ENCODE measurements at regions not wholly inside any gene's neighbourhood (a gene's known extent, or its start where the extent isn't known, plus 50 kb on each side); places are given as distances from the start of the nearest gene placed in this dataset.
"Not testable (repeated sequence)": the region's sequence is repeated elsewhere in the genome, so short reads cannot be mapped to it uniquely, and the experiment has no call there.

DNA sequence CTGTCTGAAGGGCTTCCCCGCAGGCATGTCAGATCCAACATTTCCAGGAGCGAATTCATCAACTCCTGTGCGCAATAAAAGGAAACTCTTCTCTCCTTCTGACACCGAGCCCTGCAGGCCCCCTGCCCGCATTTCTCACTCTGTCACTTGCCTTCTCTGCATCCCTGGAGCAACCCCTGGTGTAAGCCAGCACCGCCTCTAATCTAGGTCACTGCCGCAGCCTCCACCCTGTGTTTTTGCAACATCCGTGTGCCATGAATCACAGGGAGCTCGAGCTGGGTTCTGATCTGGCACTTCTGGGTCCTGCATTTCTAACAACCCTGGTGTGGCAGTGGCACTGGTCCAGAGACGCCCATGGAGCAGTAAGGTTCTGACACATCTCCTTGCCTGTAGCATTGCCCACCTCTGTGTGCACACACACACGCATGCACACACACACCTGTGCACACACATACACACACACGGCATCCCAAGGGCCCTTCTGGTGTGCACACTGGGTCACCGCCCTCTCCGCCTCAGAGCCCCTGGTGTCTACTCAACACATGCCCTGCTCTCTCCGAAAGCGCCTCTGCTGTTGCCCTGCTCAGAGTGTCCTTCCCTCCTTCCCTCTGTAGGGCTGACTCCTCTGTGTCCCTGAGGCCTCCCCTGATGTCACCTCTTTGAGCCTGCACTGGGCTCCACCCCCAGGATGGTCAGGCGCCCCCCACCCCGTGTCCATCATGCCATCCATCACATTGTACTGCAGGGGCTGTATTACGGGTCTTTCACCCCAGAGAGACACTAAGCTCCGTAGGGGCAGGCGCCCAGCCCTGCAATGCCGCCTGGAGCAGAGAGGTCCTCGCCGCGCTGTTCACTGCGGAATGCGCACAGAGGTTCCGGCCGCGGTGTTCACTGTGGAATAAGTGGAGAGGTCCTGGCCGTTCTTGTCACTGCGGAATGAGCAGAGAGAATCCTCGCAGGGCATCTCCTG, 111.4 kb upstream of the SFSWAP start:
- DNase-seq (ENCODE audit: low read depth): no peak

DNA sequence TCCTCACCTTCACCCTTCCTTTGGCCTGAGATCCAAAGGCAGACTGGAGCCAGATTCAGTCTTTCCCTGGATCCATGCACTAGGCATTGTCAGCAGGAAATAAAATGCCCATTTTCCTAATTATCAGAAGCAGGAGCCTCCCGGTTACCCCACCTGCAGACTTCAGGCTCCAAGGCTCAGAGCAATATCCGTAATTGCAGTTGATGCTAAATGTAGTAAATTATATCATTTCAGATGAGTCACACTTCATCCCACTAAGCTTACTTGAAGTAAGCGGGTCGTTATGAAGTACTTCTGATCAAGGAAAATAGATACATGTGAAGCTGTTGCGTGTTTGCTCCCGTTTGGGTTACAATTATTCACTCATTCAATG, 110.7 kb upstream of the SFSWAP start:
- DNase-seq (ENCODE audit: low read depth): no peak

DNA sequence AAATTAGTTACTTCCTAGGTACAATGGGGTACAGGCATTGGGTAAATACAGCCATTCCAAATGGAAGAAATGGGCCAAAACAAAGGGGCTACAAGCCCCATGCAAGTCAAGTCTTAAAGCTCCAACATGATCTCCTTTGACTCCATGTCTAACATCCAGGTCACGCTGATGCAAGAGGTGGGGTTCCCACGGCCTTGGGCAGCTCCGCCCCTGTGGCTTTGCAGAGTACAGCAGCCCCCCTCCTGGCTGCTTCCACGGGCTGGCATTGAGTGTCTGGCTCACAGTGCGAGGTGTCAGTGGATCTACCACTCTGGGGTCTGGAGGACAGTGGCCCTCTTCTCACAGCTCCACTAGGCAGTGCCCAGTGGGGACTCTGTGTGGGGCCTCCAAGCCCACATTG, 109.4 kb upstream of the SFSWAP start:
- not testable (repeated sequence) for DNase-seq (ENCODE audit: low read depth)

DNA sequence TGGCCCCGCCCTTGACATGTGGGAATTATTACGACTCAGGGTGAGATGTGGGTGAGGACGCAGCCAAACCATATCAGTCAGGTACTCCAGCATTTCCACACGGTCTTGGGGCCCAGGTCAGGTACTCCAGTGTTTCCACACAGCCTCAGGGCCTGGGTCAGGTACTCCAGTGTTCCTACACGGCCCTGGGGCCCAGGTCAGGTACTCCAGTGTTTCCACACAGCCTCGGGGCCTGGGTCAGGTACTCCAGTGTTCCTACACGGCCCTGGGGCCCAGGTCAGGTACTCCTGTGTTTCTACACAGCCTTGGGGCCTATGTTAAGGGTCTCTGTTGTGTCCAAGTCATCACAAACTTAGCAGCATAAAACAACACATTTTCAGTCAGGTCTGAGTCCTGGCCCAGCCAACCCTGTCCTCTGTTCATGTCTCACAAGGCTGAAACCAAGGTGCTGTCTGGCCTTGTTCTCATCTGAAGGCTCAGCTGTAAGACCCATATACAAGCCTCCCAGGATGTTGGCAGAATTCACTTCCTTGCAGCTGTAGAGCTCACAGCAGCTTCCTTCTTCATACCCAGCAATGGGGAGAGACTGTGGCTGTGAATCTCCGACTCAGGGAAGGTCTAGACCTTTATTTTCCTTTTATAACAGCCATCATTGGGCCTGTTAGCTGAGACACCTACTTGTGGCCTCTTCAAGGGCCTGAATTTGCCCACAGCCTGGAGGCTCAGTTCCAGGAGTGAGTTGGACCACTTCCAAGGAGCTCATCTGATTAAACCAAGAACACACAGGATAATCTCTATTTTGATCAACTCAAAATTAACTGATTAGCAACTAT, 107.6 kb upstream of the SFSWAP start:
- no peak for DNase-seq (ENCODE audit: low read depth)

DNA sequence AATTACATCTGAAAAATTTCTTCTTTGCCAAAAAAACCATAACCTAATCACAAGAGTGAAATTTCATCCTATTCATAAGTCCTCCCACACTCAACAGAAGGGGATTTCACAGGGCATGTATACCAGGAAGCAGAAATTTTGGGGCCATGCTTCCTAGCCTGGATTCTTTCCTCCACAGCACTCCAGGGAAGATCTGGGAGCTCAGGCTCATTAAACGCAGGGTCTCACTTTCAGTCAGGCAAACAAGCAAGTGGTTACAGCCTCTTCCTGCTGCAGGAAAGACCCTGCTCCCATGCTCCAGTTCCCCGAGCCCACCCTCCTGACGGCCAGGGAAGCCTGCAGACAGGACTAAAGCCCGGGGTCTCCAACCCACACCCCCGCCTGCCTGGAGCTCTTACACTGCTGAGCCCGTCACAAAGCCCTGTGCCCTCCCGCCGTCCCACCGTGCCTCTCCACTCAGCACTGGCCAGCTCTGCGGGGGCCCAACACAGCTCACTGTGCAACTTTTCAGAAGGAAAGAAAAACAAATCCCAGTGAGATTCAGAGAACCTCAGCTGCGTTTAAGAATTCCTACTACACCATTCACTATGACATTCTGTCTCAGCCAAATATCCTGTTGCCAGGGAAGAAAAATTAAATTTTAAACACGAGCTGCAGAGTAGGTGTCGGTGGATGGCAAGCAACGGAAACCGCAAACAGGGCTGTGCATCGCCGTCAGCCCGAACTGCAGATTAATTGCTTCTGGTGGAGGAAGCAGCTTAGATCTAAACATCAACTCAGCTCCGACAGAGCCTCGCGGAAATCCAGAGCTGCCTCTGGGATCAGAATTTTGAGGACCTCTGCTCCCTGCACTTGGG, 106.7 kb upstream of the SFSWAP start:
- DNase-seq (ENCODE audit: low read depth): no peak

DNA sequence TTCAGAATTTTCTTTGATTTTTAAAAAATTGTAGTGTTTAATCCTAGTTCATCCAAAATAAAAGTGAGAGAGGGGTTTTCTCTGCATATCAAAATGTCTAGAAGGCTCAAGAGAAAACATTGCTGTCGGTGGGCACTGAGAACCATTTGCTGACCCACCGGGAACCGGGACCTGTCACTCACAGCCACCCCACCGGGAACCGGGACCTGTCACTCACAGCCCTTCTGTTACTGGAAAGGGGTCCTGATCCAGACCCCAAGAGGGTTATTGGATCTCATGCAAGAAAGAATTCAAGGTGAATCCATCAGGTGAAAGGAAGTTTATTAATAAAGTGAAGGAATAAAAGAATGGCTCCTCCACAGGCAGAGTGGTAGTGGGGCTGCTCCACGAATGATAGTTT, 106.0 kb upstream of the SFSWAP start:
- no peak for DNase-seq (ENCODE audit: low read depth)

DNA sequence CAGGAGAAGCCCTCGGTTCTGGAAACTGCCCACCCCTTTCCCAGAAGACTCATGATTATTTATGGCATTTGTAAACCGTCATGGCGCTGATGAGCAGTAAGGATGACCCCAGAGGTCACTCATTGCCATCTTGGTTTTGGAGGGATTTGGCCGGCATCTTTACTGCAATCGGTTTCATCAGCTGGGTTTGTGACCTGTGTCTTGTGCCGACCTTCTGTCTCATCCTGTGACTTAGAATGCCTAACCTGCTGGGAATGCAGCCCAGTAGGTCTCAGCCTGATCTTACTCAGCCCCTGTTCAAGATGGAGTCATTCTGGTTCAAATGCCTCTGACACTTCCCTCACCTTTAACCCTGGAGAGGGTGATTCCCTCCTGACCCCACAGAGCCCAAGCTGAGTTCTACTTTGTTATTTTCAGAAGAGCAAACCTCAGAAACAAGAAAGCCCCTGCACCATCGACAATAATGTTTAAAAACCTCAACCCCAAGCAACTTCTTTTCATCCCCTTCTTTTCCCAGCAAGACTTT, 105.5 kb upstream of the SFSWAP start:
- DNase-seq (ENCODE audit: low read depth): no peak

DNA sequence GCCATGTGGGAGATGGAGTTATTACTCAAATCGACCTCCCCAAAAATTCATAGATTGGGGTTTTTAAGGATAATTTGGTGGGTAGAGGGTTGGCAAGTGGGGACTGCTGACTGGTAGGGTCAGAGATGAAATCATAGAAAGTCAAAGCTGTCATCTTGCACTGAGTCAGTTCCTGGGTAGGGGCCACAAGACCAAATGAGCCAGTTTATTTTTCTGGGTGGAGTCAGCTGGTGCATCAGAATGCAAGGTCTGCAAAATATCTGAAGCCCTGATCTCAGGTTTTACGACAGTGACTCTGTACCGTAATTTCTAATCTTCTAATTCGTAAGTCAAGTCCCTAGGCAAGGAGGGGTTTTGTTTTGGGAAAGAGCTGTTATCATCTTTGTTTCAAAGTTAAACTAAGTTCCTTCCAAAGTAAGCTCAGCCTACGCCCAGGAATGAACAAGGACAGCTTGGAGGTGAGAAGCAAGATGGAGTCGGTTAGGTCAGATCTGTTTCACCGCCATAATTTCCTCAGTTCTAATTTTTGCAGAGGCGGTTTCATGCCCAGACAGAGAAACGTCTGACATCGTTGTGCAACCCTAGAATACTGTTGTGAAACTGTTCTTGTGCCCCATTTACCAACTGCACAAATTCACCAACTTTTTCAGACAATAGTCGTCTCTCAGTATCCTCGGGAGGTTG, 104.5 kb upstream of the SFSWAP start:
- no peak for DNase-seq (ENCODE audit: low read depth)

DNA sequence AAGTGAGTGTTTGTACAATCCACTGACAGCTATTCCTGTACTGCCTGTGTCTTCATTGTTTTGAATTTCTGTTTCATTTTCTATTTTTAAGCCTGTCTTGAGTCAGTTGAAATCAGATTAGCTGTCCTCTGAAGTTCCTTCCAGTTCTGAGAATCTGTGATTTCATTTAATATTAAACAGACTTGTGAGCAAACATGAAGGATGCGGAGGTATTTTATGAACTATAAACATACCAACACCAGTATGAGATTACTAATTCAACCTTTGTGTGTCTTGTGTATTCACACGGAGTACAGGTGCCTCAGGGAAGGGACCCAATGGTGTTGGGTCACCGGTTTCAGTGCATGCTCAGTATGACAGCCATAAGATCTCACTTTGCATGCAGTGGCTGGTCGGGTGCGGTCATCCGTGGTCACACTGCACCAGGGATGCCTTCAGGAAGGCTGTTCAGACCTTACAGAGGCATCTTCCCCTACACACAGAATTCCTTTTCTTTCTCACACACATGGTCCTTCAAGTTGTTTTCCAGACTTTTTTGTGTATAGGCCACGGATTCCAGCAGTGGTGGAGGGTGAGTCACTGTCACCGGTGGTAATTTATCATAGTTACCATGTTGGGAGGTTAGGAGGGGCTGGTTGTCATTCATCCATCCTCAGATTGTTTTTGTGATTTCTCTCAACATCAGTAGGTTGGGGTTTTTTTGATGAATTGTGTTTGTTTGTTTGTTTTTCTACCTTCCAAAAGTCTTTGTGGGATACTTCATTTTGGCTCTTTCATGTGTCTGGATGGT, 103.0 kb upstream of the SFSWAP start:
- DNase-seq (ENCODE audit: low read depth): no peak

DNA sequence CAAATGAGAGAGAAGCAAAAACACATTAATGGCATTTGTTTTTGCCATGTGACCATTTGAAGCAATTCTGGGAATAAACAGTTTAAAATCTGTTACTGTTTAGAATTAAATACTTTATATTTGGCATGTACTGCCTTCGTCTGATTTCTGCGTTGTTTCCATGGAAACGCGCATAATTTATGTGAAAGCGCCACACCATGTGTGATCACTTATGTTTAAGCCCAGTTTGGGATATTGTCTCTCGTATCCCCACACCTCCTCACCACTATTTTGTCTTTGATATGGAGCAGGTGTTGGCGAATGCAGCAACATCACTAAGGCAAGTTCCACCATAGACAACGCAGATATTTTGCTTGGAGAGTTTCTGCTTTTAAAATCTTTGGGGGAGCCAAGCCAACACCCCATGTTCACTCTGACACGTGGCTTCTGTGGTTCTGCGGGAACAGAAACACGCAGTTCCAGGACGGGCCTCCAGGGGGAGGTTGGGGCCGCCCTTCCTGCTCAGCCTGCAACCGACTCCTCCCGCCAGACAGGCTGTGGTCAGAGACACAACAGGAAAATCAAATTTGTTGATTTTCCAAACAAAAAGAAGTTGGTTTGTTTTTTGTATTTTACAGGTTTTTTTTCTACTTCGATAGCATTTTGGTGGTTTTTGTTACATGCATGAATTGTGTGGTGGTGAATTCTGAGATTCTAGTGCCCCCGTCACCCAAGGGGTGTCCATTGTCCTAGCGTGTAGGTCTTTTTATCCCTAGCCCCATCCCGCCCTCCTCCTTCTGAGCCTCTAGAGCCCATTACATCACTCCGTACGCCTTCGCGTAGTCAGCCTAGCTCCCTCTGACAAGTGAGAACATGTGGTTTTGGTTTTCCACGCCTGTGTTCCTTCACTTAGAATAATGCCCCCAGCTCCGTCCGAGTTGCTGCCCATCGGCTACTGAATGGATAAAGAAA, 101.9 kb upstream of the SFSWAP start:
- peak; percentile 55 for DNase-seq (ENCODE audit: low read depth)

DNA sequence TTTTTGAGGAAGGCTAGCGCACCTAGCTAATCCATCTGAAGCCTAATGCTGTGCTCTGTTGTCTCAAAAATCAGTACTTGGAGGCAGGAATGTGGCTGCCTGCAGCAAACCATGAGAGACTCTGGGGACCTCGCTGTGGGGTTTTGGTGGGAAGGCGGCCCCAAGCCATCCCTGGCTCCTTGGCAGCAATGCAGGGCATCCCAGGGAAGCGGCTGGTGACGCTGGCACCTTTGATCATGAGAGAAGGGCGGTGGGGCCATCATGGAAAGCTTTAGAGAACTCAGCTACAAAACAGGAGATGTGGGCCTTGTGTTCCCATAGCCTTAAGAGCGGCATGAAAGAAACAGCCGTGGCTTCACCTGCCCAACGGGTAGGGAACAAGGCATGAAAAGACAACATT, 101.1 kb upstream of the SFSWAP start:
- DNase-seq (ENCODE audit: low read depth): no peak

DNA sequence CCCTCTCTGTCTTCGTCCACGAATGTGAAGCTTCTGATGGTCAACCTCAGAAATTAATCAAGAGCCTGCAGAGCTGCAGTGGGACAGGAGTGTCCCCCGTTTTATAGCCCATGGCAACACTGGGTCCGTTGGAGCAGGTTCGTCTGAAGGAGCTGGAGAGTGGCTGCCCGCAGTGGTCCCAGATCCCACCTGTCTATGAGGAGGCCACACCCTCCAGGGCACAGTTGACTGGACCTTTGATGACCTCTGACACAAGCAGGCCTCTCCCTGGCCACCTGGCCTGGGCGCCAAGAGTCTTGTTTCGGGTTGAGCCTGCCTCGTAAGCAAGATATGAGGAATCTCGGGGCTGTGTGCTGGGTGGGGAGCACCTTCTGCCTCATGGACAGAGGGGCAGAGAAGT, 100.7 kb upstream of the SFSWAP start:
- DNase-seq (ENCODE audit: low read depth): no peak

DNA sequence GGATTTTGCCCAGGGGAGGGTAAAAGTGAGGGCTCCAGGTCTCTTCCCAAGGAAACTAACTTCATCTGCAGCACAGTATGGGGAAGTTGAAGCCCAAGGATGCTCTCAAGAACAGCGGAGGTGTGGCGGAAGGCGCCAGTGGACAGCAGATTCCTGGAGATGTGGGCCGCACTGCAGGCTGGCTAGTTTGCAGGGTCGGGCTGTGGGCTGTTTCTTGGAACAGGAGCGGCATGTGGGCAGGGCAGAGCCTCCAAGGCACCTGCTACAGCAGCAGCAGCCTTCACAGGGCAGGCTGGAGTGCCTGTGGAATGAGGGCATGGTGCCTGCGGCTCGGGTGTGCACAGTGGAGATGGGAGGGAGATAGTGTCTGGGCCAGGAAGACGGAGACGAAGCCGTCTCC, 100.0 kb upstream of the SFSWAP start:
- no peak for DNase-seq (ENCODE audit: low read depth)

DNA sequence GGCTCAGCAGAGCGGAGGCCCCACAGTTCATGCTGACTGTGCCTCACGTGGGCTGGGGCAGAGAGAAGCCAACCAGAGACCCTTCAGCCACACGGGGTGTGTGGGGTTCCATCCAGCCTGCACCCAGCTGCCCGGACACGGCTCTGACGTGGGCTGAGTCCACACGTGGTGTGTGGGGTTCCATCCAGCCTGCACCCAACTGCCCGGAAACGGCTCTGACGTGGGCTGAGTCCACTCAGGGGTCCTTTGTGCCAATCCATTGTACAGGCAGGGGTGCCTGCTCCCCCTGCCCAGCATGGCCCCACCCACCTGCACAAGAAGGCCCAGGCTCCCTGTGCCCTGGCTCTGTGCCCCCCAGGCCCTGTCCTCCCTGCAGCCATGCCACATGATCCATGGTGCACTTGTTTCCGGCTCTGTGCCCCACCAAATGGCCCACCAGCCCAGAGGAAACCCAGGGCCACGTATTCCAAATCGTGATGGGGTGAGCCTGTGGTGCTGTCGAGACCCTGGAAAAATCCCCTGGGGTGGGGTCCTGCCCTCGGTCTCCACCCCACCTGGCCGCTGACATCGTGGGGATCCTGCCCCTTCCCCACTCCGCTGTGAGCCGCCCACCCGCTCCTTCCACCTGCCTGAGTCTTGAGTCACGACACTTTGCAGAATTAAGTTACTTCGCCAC, 99.3 kb upstream of the SFSWAP start:
- DNase-seq (ENCODE audit: low read depth): no peak

DNA sequence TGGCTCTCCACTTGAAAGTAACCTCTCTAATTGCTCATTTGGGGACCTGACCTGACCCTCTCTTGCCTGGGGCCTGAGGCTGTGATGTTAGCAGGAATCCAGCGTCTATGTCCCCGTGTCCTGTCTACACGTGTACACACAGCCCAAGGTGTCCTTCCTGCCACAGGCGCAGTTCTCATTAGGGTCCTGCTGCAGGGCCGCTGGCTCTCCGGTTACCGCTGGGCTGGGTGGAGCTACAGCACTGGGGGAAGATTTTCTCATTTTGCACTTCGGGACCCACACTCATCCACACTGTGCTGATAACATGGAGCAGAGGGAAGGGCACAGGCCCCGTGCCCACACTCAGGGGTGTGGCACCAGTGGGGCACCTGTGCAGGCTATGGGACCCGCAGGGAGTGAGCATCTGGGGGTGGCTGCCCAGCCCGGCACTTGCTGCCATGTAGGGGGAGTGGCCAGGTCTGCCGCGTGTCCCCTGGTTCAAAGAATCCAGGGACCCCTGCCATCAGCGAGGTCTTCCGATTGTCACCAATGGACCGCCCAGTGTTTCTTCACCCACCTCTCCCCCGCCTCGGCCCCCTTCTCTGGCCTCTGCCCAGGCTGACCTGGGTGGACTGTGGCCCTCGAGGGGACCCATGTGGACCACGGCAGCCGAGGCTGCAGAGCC, 98.7 kb upstream of the SFSWAP start:
- no peak for DNase-seq (ENCODE audit: low read depth)

DNA sequence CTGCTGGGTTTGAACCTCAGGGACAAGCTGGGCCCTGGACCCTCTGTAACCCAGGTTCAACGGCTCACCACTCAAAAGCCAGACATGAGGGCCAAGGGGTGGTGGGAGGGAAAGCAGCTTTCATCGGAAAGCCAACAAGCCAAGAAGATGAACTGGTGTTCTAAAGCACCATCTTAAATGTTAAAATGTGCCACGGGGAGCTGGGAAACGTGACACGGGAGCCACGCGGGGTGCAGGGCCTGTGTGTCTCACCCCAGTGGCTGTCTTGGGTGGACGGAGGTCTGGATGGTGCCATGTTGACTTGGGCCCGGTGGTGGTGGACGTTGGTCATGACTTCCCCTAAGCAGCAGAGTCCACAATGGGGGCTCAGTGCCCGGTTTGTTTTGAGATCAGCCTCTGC, 97.7 kb upstream of the SFSWAP start:
- DNase-seq (ENCODE audit: low read depth): no peak

DNA sequence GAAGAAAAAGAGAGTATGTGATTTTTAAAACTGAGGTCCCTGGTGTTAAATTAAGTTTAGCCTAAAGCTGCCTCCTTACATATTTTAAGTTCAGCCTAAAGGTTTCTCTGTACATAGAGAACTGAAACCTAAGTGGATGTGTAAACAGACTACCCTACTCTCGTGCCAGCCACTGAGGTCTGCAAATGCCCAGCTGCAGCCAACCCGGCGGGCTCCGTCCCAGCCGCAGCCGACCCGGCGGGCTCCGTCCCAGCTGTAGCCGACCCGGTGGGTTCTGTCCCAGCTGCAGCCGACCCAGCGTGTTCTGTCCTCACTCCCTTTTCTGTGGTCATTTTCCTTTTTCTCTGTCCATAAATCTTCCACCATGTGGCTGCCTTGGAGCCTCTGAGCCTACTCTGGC, 97.2 kb upstream of the SFSWAP start:
- DNase-seq (ENCODE audit: low read depth): no peak

DNA sequence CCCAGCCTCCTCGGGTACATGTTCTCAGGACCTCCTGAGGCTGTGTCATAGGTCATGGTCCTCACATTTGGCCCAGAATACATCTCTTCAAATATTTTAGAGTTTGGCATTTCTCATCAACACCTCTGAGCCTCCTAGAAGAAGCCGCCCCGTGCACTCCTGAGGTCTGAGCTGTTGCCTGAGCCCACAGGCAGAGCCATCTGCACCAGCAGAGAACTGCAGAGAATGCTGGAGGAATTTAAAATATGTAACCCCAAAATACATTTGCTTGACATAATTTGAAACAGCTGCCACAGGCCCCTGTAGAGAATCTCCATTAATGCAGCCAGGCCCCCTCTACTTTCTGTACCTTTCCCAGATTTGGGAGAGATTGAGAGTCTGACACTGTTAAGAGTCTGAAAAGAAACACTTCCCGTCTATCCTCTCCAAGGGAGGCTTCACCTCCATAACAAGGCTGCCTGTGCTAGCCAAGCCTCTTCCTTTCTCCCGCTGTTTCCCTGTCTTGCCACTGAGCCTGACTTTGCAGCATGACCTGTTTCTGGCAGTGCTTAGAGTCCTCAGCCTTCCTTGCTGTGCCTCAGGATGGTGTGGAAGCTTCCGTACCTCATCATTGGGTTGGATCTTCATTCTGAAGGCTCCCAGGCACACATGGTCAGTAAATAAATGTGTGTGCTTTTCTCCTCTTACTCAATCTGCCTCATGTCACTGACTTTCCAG, 95.4 kb upstream of the SFSWAP start:
- no peak for DNase-seq (ENCODE audit: low read depth)
